ENCODE measurements at regions not wholly inside any gene's neighbourhood (a gene's known extent, or its start where the extent isn't known, plus 50 kb on each side); places are given as distances from the start of the nearest gene placed in this dataset.

DNA sequence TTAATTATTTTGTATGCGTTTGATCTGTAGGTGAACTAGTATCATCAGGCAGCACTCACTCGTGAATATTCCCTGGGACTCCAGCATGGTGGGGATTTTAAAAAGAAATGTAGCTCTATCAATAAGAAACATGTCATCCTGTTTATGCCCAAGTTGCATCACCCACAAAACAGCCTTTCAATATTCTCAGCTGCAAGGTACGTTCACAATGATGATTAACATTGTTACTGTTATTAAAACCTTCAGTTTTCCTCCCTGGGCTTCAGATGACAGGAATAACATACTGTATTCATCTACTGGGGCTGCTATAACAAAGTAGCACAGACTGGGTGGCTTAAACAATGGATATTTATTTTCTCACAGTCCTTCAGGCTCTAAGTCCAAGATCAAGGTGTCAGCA is 87.9 kb upstream of the KLHL29 start:
- TF ChIP-seq CTCF (IDR thresholded peaks at IDR 0.05; ENCODE audit: low read depth, low read length): no peak
- Histone ChIP-seq H3K4me3 (ENCODE audit: low read depth, low read length) (no peak overlapping the region), H3K36me3 (no peaks in the 10 kb centered on the region), H3K4me1 (no peaks in the 10 kb centered on the region), H3K27me3 (no peaks in the 10 kb centered on the region), H3K9me3 (no peaks in the 10 kb centered on the region)
- DNase-seq: no peak

DNA sequence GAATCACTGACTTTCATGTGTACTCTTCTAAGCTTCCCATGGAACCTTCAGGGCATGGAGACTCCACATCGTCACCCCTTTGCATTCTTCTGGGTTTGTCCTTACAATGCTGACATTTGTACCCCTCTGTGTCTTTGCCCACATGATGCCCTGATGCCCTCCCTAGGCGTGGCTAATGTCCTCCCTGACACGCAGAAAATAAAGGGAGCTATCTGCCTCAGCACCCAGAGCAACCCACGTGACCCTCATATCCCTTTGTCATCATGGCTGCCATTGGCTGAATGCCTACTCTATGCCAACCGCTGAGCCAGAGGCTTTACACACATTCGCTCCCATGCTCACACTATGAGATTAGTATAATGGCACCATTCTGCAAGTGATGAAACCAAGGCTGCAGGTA is 86.4 kb upstream of the KLHL29 start:
- Histone ChIP-seq H3K4me1 (no peaks in the 10 kb centered on the region), H3K9me3 (no peaks in the 10 kb centered on the region), H3K36me3 (no peaks in the 10 kb centered on the region), H3K4me3 (ENCODE audit: low read depth, low read length) (no peak overlapping the region), H3K27me3 (no peaks in the 10 kb centered on the region)
- TF ChIP-seq CTCF (IDR thresholded peaks at IDR 0.05; ENCODE audit: low read depth, low read length): no peak
- no peak for DNase-seq

- DNase-seq: no peak
- Histone ChIP-seq H3K9me3 (no peaks in the 10 kb centered on the region), H3K27me3 (no peaks in the 10 kb centered on the region), H3K4me1 (no peaks in the 10 kb centered on the region), H3K36me3 (no peaks in the 10 kb centered on the region), H3K4me3 (ENCODE audit: low read depth, low read length) (no peak overlapping the region)
- no peak for TF ChIP-seq CTCF (IDR thresholded peaks at IDR 0.05; ENCODE audit: low read depth, low read length)
Measured at GRCh38 chr2:23299476-23300195, 85.3 kb upstream of the KLHL29 start.

DNA sequence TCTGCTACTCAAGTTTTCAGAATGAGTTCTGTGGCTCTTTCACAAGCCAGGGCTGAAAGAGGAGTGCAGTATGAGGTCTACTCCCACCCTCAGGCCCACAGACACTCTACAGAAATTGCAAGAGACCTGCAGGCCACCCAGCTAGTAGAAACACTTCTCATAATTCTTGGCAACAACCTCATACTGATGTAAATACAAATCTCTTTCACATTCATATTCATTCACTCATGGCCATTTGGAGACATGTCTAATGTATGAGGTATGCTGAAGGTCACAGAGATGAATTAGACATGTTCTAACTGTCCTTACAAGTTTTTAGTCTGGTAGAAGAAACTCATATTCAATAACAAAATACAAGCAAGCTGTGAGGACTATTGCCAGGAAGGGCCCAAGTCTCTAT is 83.8 kb upstream of the KLHL29 start:
- TF ChIP-seq CTCF (IDR thresholded peaks at IDR 0.05; ENCODE audit: low read depth, low read length): no peak
- no peak overlapping the region for H3K4me3 ChIP-seq (ENCODE audit: low read depth, low read length)
- no peaks in the 10 kb centered on the region for H3K4me1 ChIP-seq
- H3K36me3 ChIP-seq: no peaks in the 10 kb centered on the region
- no peaks in the 10 kb centered on the region for H3K9me3 ChIP-seq
- no peak for DNase-seq
- H3K27me3 ChIP-seq: no peaks in the 10 kb centered on the region

DNA sequence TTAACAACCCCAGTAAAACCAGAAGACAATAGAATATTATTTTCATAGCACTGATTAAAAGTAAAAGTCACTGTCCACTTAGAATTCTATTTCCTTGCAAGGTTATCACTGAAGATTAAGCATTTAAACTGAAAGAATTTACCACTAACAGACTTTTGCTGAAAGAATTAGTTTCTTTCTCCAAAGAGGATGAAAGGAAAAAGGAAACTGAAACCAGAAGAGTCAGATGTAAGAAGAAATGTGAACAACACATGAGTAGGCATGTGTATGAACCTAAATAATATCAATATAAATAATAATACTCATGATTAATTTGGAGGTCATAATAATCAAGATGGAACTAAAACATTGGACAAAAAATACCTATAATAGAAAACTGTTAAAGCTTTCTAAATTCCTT is 82.4 kb upstream of the KLHL29 start:
- Histone ChIP-seq H3K4me3 (ENCODE audit: low read depth, low read length) (no peak overlapping the region), H3K36me3 (no peaks in the 10 kb centered on the region), H3K27me3 (no peaks in the 10 kb centered on the region), H3K4me1 (no peaks in the 10 kb centered on the region), H3K9me3 (no peaks in the 10 kb centered on the region)
- no peak for DNase-seq
- no peak for TF ChIP-seq CTCF (IDR thresholded peaks at IDR 0.05; ENCODE audit: low read depth, low read length)

- Histone ChIP-seq H3K4me3 (ENCODE audit: low read depth, low read length) (no peak overlapping the region), H3K9me3 (no peaks in the 10 kb centered on the region), H3K36me3 (no peaks in the 10 kb centered on the region), H3K27me3 (no peaks in the 10 kb centered on the region), H3K4me1 (no peaks in the 10 kb centered on the region)
- no peak for DNase-seq
- no peak for TF ChIP-seq CTCF (IDR thresholded peaks at IDR 0.05; ENCODE audit: low read depth, low read length)
Measured at GRCh38 chr2:23306401-23306800, 78.6 kb upstream of the KLHL29 start.

Measured in BE2C (cell line).